ENCODE measurements at regions not wholly inside any gene's neighbourhood (a gene's known extent, or its start where the extent isn't known, plus 50 kb on each side); places are given as distances from the start of the nearest gene placed in this dataset.

- TF ChIP-seq EZH2 (IDR thresholded peaks at IDR 0.05; ENCODE audit: borderline replicate concordance, low read length), result no peak
- TF ChIP-seq CTCF (IDR thresholded peaks at IDR 0.05; ENCODE audit: low read length), result no peak
Observed at GRCh38 chr4:85318415-85318814, 156.5 kb upstream of the ARHGAP24 start.
